ENCODE measurements at regions not wholly inside any gene's neighbourhood (a gene's known extent, or its start where the extent isn't known, plus 50 kb on each side); places are given as distances from the start of the nearest gene placed in this dataset.

DNA sequence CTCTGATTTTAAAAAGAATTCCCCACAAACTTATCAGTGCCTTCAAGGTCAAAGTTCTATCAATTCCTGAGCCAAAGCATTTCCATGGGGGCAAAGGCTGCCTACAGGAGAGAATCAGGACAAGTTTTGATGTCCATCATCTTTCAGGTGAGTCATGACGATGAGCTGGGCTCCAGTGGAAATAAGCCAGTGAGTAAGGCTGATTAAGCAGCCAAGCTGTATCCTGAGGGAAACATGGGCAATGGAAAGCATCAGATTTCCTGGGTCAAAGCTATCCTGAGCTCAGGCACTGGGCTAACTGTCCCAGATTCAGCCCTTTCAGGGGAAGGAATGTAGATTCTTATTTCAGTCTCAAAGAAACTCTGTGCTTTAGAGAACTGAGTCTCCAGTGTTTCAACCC, 377.4 kb downstream of the CD109 start:
- Mint-ChIP-seq H3K36me3 (ENCODE audit: low read depth) (no peaks in the 10 kb centered on the region), H3K27me3 (ENCODE audit: low read depth) (peaks cover 5% of the 10 kb centered on the region), H3K4me1 (ENCODE audit: low read depth) (peaks cover 17% of the 10 kb centered on the region), H3K27ac (ENCODE audit: unreplicated experiment) (no peak overlapping the region), H3K9me3 (ENCODE audit: low read depth) (no peaks in the 10 kb centered on the region), H3K4me3 (ENCODE audit: unreplicated experiment) (no peak overlapping the region)
- DNase-seq (ENCODE audit: low spot score), result no peak
- TF ChIP-seq, protein P1, sequence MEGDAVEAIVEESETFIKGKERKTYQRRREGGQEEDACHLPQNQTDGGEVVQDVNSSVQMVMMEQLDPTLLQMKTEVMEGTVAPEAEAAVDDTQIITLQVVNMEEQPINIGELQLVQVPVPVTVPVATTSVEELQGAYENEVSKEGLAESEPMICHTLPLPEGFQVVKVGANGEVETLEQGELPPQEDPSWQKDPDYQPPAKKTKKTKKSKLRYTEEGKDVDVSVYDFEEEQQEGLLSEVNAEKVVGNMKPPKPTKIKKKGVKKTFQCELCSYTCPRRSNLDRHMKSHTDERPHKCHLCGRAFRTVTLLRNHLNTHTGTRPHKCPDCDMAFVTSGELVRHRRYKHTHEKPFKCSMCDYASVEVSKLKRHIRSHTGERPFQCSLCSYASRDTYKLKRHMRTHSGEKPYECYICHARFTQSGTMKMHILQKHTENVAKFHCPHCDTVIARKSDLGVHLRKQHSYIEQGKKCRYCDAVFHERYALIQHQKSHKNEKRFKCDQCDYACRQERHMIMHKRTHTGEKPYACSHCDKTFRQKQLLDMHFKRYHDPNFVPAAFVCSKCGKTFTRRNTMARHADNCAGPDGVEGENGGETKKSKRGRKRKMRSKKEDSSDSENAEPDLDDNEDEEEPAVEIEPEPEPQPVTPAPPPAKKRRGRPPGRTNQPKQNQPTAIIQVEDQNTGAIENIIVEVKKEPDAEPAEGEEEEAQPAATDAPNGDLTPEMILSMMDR (IDR thresholded peaks at IDR 0.05), result no peak

DNA sequence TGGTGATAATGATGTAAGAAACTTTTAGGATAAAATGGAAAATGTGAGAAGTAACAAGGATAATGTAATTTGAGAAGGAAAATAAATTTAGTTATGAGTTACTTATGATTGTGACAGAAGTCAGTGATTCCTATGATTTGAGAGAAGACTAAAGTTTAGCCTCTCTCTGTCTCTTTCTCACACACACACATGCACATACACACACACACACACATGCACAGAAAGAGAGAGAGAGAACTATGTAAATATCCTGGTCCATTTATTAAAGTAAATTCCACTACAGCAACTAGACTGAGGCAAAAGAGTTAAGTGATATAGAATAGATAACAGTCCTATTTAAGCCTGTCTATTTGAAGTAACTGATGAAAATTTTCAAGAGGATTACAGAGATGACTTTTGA, 375.2 kb downstream of the CD109 start:
- Mint-ChIP-seq H3K4me3 (ENCODE audit: unreplicated experiment) (no peak overlapping the region), H3K4me1 (ENCODE audit: low read depth) (peaks cover 23% of the 10 kb centered on the region)

DNA sequence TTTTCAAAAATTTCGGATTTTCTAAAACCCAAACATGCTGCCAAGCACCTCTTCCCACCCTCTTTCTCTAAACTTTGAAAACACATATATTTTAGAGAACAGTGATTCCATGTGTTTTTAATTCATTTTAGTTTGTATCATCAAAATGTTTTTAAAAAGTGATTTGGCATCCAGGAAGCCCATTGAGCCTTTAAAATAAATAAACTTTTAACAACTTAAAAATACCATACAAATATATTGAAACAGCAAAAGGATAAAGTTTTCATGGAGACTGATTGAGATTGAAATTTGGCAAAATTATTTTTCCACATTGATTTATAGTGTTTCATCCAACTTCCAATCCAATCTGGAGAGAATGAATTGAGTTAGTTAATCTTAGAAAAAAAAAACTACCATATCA, 374.7 kb downstream of the CD109 start:
- Mint-ChIP-seq H3K9me3 (ENCODE audit: low read depth) (peaks cover 4% of the 10 kb centered on the region), H3K27me3 (ENCODE audit: low read depth) (no peaks in the 10 kb centered on the region), H3K36me3 (ENCODE audit: low read depth) (no peaks in the 10 kb centered on the region), H3K4me3 (ENCODE audit: unreplicated experiment) (no peak overlapping the region), H3K4me1 (ENCODE audit: low read depth) (peaks cover 24% of the 10 kb centered on the region), H3K27ac (ENCODE audit: unreplicated experiment) (no peak overlapping the region)
- no peak for DNase-seq (ENCODE audit: low spot score)
- TF ChIP-seq, protein P1 (IDR thresholded peaks at IDR 0.05), result no peak

More for the DNA sequence above, 375.2 kb downstream of the CD109 start:
- no peak overlapping the region for H3K27ac Mint-ChIP-seq (ENCODE audit: unreplicated experiment)
- no peaks in the 10 kb centered on the region for H3K27me3 Mint-ChIP-seq (ENCODE audit: low read depth)
- no peaks in the 10 kb centered on the region for H3K36me3 Mint-ChIP-seq (ENCODE audit: low read depth)
- TF ChIP-seq, protein P1 (IDR thresholded peaks at IDR 0.05), result no peak
- H3K9me3 Mint-ChIP-seq (ENCODE audit: low read depth), result peaks cover 4% of the 10 kb centered on the region
- no peak for DNase-seq (ENCODE audit: low spot score)

DNA sequence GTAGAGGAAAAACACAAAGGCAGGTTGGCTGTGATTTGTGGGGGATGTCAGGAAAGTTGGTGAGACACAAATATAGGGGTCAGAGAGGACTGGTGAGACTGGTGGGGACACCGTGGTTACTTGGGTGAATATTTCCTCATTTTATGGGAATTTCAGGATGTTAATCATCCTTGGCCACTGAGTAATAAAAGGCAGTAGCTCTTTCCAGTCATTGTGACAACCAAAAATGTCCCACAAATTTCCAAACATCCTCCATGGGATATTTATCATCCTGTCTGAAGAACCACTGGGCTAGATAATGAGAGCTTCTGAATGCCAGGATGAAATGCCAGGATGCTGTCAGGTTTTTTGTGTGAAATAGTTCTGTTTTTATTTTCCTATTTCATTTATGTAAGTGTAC, 374.1 kb downstream of the CD109 start:
- Mint-ChIP-seq H3K9me3 (ENCODE audit: low read depth) (peaks cover 4% of the 10 kb centered on the region), H3K4me1 (ENCODE audit: low read depth) (peaks cover 24% of the 10 kb centered on the region)

DNA sequence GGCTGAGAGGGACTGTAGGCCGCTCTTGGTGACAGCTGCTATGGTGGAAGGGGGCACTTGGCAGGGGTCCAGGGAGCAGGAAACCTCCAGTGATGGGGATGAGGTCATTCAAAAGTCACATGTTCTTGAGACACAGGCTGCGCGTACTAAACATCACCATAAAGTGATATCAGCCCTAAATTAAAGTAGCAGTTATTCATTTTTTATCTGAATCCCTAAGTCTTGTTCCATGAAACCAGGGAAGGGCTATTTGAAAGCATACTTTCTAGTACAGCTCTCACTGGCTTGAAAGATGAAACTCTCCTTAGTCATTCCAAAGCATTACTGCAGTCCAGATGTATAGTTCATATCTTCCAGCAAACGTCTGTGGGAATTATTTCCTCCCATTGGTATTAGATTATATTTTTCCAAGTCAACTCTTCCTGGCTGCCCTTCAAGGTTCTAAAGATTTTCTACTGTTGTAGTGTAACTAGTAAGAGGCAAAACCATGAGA, 373.1 kb downstream of the CD109 start:
- Mint-ChIP-seq H3K27me3 (ENCODE audit: low read depth) (no peaks in the 10 kb centered on the region), H3K4me1 (ENCODE audit: low read depth) (peaks cover 24% of the 10 kb centered on the region), H3K27ac (ENCODE audit: unreplicated experiment) (peak overlapping the region; percentile 73), H3K9me3 (ENCODE audit: low read depth) (peaks cover 4% of the 10 kb centered on the region), H3K36me3 (ENCODE audit: low read depth) (no peaks in the 10 kb centered on the region), H3K4me3 (ENCODE audit: unreplicated experiment) (no peak overlapping the region)
- DNase-seq (ENCODE audit: low spot score), result no peak
- TF ChIP-seq, protein P1 (IDR thresholded peaks at IDR 0.05), result no peak

More for the DNA sequence above, 374.1 kb downstream of the CD109 start:
- no peaks in the 10 kb centered on the region for H3K27me3 Mint-ChIP-seq (ENCODE audit: low read depth)
- no peaks in the 10 kb centered on the region for H3K36me3 Mint-ChIP-seq (ENCODE audit: low read depth)
- DNase-seq (ENCODE audit: low spot score), result no peak
- no peak overlapping the region for H3K27ac Mint-ChIP-seq (ENCODE audit: unreplicated experiment)
- TF ChIP-seq, protein P1 (IDR thresholded peaks at IDR 0.05), result no peak
- no peak overlapping the region for H3K4me3 Mint-ChIP-seq (ENCODE audit: unreplicated experiment)

All from chondrocyte (in vitro differentiated cells).